ENCODE measurements at regions not wholly inside any gene's neighbourhood (a gene's known extent, or its start where the extent isn't known, plus 50 kb on each side); places are given as distances from the start of the nearest gene placed in this dataset.

DNA sequence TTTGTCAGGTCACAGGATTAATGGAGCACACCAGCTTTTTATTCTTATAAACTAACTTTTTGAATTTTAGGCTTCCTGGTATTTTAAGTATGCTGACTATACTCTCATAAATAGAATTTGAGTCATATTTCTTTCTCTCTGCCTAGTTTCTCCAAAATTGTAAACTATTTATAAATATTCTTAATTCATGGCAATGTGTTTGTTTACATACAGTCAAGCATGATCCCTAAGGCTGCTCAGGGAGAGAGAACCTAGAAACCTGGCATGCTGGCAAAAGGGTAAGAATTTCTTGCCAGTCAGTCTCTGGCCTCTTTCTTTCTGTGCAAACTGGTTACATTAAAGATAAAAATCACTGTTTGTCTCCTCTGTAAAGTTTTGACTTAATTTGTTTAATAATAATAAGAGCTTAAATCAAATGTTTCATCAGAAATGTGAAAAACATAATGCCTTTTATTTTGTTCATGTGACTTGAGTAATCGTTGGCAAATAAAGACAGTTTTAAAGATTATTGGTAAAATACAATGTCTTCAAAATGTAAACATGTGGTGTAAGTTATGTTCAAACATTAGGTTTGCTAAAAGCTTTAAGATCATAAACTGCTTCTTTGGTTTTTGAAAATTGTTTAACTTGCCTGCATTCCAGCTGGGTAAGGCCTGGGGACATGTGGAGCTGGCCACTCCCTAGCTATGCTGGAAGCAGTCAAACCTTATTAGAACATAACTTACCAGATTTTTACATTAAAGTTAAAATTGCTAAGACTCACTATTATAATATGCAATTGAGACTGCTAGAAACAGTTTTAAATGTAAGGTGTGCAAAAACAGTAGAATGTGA lies 1401.7 kb downstream of the NCAM2 start:
- DNase-seq (ENCODE audit: low spot score) = no peak

DNA sequence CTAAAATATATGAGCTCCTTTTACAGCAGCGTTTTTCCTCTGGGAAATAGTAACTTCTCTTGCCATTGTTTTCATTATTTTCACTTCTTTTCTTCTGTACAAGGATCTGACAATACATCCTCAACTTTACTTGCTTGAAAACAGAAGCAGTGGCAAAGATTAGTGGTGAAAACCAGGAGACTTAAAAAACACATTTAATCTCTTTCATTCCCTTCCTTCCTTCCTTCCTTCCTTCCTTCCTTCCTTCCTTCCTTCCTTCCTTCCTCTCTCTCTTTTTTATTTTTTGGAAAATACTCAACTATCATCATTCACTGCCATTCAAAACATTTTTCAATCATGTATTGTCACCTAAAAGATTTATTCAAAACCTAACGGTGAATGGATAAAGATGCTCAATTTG lies 1411.4 kb downstream of the NCAM2 start:
- no peak for DNase-seq (ENCODE audit: low spot score)

DNA sequence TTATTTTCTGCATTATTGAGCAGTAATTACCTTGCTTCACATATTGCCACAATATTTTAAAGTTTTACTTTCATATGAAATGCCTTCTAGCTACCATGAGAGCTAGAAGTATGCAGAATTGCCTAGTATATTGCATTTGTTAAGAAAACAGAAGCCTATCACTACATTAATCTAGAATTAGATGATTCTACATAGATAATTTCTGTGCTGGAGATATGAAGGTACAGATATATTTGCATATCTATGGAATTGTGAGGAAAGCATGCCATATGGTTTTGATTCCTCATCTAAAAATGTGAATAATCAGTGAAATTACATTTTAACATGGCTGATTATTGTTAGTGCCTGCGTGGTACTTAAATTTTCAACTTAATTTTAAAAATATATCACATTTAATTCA lies 1418.3 kb downstream of the NCAM2 start:
- no peak for DNase-seq (ENCODE audit: low spot score)

DNA sequence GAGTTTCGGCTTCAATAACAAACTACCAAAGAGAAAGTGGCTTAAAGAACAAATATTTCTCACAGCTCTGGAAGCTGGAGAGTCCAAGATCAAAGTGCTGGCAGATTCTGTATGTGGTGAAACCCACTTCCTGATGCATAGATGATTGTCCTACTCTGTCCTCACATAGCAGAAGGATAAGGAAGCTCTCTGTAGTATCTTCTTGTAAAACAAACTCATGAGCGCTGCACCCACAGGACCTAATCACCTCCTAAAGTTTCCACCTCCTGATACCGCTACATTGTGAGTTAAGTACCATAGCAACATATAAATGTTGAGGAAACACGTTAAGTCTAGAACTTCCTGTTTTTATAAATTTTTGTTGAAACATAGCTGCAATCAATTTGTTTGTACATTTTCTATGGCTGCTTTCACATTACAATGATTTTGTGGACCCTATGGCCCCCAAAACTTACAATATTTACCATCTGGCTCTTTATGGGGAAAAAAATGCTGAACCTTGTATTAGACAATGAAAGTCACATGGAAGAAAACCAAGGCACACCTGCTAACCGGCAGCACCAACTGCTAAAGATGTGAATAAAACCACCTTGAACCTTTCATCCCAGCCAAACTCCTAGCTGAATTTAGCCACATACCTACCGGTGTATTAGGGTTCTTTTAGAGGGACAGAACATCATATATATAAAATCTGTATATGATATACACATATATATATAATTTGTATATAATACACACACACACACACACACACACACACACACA lies 1423.4 kb downstream of the NCAM2 start:
- DNase-seq (ENCODE audit: low spot score) = peak; percentile 2

DNA sequence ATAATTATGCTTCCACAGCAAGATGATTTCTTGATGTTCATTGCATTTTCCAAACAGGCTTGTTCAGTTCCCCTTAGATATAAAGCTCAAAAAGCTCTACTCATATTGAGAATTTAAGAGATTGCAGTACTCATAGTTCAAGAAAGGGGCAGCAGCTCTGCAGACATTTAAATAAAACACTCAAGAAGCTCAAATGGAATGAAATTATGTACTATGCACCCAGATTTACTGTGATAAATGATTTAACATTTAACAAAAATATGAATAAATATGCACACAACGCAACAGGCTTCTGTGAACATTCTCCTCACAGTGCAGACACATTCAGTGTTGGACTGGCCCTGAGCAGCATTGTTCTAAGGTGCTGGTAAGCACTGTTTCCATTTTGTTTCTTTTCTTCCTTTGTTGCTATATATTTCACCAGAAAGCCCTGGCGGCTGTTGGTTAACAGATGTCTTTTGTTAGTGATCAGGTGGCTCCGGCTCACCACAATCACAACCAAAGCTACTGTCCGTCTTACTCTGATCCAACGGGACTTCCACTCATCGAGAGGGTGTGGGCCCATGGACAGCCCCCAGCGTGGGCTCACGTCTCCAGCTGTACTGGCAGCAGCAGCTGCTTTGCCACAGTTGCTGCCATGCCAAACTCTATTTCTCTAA lies 1440.3 kb downstream of the NCAM2 start:
- no peak for DNase-seq (ENCODE audit: low spot score)

DNA sequence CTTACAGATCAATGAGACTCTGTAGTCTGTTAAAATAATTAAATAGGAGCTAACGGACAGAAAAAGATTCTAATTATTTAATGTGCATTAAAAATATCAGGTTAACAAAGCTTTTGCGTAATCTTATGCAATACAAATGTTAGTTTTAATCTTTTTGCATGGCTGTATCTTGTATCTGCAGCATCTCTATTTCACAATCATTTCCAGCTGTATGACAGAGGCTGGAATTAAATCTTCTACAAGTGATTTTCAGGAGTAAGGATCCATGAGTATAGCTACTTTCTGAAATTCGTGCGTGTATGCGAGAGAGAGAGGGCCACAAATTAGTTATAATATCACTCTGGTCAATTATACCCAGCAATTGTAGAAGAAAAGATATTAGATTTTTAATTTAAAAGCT lies 1446.8 kb downstream of the NCAM2 start:
- DNase-seq (ENCODE audit: low spot score) = no peak

DNA sequence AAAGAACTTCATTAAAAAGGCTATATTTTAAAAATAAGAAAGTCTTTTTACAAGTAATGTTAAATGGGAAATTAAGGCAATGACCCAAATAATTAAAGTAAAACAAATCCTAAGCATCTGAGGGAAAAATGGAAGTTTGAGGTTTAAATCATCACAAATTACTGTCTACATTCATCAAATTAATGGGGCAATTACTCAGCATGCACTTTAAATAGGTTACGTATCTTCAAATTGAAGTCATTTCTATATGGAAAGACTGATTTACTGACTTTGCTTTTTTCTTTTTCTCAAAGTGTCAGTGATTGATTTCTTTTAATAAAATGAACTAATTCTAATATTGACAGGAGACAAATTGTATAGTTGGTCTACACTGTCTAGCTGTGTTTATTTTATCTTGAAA lies 1452.3 kb downstream of the NCAM2 start:
- no peak for DNase-seq (ENCODE audit: low spot score)

DNA sequence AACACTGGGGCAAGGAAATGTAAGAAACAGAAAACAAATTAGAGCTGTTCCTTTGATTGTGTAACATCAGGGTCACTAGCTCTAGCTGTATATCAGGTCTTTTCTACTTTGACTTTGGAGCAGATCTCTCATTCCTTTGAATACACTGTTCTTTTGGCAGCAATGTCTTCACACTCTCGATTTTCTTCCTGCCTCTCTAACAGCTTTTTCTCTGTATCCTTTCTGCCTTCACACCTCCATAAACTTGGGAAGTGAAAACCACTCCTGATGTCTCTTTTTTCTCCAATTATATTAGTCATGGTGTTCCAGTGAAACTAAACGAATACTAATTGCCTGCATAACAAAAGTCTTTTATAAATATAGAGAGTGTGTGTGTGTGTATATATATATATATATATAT lies 1458.0 kb downstream of the NCAM2 start:
- DNase-seq (ENCODE audit: low spot score) = no peak

DNA sequence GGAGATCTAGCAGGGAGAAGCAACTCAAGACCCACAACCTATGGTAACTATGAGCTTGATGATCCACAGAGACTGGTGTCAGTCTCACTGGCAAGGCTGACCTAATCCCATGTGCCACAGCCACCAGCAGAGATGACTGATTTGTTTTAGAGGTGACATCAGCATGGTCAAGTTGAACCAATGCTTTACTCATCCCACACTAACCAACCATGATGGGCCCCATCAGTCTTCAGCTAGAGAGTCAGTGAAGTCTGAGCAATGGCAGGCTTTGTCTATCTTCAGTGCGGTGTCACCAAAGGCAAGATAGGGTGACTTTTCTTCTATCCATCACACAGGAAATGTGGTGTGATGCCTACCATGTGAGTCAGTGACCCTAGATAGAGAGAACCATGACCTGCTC lies 1470.7 kb downstream of the NCAM2 start:
- DNase-seq (ENCODE audit: low spot score) = no peak

DNA sequence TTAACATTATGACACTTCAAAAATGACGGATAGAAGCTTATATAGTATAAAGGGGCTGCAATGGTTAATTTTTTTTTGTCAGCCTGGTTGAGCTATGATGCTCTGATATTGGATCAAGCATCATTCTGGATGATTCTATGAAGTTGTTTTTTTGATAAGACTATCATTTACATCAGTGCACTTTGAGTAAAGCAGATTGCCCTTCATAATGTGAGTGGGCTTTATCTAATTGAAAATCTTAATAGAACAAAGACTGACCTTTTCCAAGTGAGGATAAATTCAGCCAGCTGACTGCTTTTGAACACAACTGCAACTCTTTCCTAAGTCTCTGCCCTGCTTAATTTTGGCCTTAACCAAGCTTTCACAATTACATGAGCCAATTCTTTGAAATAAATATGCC lies 1476.2 kb downstream of the NCAM2 start:
- DNase-seq (ENCODE audit: low spot score) = no peak

DNA sequence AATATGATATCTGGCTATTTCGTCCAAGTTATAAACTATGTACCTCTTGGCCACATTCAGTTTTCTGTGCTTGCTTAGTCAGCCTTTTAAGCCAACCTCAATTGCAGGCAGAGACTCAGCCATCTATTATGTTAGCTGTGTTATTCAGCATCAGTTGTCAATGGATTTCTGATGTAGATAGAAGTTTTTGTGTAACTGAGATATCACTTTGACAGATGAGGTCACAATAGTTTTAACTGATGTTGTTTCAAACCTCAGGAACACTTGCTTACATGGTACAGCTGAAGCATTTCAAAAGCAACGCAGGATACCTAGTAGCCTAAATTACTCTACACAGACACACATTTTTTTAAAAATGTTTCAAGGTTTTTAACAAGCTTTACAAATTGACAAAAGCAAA lies 1478.0 kb downstream of the NCAM2 start:
- DNase-seq (ENCODE audit: low spot score) = no peak

DNA sequence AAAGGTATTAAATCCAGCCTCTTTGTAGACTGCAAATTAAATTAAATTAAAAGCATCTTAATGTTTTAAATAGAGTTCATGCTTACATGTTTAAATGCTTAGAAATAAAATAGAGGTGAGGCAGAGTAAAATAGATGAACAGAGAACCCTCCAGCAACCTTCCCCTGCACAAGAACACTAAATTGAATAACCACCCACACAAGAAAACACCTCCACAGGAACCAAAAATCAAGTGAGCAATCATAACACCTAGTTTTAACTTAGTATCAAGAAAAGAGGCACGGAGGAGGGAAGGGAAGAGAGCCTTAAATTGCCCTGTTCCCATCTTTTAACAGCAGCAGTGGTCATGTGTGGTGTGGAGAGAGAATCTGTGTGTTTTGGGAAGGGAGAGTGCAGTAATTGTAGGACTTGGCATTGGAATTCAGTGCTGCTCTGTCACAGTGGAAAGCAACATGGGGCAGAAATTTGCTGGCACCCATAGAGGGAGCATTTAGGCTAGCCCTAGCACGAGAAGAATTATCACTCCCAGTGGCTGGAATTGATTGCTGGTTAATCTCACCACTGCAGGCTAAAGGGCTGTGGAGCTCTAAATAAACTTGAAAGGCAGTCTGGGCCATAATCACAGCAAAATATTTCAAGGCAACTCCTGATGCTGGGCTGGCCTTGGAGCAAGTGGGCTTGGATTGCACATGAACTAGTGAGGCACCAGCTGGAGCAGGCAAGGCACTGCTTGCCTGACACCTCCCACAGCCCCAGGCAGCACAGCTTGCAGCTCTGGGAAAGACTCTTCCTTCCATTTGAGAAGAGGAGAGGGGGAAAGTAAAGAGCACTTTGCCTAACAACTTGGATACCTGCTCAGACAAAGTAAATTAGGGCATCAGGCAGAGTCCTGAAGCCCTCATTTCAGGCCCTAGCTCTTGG lies 1478.8 kb downstream of the NCAM2 start:
- no peak for DNase-seq (ENCODE audit: low spot score)

DNA sequence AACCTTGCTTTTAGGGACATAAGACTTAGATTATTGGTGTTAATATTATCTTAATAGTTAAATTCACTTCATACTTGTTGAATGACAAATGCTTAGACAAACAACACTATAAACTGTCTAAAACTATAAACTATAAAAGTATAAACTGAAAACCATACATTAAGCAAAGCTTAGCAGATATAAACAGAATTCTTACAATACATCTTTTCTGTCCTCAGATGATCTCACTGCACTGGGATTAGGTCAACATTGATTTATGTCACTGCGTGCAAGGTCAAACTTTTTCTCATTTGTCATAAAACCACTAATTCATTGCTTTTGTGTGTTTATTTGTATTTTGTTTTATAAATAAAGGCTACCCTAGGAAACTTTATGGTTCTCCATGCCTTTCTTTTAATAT lies 1491.8 kb downstream of the NCAM2 start:
- DNase-seq (ENCODE audit: low spot score) = no peak

DNA sequence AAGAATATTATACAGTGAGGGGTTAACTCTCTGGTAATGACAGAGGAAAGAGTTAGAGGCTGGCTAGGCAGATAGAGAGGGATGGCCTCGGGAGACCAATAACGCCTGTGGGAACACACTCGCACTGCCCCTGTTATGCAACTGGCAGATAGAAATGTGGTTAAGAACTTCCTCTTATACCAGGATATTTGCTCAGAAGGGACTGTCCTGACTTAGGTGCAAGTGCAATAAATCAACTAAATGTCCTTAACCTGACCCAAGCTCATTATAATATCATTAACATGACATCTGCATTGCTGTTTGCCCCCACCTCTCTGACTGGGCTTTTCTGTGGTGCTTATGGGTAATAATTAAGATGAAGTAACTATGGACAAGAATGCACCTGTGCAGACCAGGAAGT lies 1518.0 kb downstream of the NCAM2 start:
- DNase-seq (ENCODE audit: low spot score) = no peak

DNA sequence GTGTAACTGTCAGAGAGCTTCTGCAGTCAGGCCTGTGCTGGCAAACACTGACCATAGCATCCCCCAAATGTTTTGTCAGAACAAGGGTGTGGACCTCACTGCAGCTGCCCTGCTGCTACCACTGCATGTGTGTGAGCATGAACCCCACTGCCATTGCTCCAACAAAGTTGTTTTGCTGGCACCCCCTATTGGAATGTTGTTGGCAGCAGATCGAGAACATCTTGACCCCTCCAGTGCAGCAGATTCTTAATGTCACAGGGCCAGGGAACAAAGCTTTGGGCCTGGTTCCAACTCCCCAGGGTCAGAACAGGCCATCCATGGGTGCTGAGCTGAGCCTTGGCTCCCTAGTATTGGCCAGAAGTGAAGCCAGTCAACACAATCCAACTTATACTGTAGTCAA lies 1537.4 kb downstream of the NCAM2 start:
- no peak for DNase-seq (ENCODE audit: low spot score)

DNA sequence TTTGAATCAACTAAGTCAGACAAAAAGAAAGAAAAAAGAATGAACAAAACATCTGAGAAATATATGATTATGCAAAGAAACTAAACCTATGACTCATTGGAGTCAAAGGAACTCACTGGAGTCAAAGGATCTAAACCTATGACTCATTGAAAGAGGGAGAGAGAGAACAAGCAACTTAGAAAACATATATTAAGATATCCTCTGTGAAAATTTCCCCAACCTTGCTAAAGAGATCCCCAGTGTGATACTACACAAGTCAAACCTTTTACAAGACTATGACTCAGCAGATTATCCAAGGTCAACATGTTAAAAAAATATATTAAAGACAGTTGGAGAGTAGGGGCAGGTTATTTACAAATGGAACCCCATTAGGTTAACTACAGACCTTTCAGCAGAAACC lies 1538.3 kb downstream of the NCAM2 start:
- no peak for DNase-seq (ENCODE audit: low spot score)

DNA sequence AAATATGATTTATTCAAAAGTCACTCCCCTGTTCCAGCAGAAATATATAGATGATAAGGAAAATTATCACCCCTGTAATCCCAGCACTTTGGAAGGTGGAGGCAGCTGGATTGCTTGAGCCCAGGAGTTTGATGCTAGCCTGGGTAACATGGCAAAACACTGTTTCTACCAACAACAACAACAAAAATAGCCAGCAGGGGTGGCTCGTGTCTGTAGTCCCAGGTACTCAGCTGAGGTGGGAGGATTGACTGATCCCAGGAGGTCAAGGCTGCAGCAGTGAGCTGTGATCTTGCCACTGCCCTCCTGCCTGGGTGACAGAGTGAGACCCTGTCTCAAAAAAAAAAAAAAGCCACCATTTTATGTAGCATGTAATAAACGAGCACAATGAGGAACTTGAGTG lies 1546.5 kb downstream of the NCAM2 start:
- no peak for DNase-seq (ENCODE audit: low spot score)

DNA sequence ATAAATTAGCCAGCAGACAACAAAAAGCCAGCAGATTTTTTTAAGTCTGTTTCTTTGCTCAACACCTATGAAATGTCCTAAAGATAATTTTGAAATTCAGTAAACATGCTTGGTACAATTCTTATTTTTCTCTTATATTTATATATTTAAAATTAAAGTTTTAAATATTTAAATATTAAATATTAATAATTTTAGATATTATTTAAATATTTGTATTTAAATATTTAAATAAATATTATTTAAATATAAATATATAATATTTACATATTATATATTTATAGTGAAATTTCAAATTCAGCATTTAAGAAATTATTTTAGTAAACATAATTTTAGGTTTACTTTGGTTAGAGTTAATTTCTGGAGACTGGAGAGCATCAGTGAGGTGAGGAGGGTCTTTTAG lies 1554.2 kb downstream of the NCAM2 start:
- DNase-seq (ENCODE audit: low spot score) = no peak

DNA sequence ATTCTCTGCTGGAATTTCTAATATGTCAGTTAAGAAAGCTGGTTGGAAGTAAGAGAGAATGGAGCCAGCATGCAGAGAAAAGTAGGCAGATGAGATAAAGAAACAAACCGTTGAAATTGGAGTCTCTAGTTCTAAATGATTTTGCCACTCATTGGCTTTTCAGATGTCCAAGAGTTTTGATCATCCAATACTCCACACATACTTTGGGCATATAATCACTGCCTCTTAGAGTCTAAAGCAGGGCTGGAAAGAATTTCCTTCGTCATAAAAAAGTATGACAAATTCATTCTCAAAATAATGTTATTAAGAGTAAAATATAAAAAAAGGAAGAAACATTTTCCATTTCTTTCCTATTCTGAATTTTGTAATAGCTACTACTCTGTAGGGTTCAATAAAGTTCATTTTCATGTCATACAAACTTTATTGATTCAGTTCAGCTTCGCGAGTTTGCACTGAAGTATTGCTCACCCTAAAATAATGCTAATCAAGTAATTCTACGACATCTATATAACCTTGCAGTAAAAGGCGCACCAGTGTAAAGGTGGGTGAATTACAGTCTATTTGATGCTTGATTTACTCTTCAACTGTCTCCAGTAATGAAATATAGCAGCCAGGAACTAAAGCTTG lies 1556.6 kb downstream of the NCAM2 start:
- DNase-seq (ENCODE audit: low spot score) = no peak

DNA sequence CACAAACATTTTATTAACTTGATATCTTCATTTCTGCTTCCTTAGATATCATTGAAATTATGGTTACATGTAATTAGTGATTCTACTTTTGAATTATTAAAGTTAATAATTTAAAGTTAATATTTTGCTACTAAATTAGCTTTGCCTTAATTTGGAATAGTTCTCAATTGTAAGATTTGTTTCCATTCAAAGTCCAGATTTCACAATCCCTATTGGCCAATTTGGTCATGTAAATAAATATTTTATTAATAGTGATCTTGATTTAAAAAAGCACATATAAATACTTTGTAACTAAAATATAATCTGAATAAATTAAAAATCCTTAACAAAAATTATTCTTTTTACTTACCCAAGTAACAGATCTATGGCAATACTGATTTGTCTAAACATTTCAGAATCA lies 1558.6 kb downstream of the NCAM2 start:
- no peak for DNase-seq (ENCODE audit: low spot score)

DNA sequence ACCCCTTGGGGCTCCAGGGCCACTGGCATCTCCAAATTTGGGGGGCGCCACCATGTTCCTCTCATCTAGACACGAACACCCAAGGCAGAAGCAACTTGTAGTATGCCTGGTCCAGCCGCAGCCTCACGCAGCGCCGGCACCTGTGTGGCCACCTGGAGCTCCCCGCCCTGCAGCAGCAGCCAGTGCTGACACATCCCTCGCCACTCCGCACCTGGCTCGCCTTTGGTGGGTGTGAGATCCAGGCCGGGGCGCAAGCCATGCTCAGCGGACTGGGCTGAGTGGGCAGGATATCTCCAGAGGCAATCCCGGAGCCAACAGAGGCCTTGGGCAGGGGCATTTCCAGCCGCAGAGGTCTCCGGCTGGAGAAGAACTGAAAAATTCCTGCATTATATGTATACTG lies 1563.7 kb downstream of the NCAM2 start:
- DNase-seq (ENCODE audit: low spot score) = no peak

DNA sequence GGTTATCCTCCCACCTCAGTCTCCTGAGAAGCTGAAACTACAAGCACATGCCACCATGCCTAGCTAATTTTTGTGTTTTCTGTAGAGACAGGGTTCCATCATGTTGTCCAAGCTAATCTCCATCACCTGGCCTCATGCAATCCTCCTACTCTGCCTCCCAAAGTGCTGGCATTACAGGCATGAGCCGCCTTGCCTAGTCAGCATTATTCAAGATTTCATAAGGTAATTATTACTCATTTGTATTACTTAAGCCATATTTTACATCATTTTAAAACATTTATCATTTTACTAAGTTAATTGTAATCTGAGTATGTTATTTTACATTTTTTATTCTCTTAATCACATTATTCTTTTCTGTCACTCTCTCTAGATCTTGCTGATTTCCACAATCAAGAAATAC lies 1575.6 kb downstream of the NCAM2 start:
- DNase-seq (ENCODE audit: low spot score) = no peak
